Right ventricle myocardium inferior (tissue), 1 donor: ENCODE measurements at regions not wholly inside any gene's neighbourhood (a gene's known extent, or its start where the extent isn't known, plus 50 kb on each side); places are given as distances from the start of the nearest gene placed in this dataset.
A peak's percentile ranks its signal among the peaks of the same experiment; 100 is the strongest.
"Not testable (repeated sequence)": the region's sequence is repeated elsewhere in the genome, so short reads cannot be mapped to it uniquely, and the experiment has no call there.

ENCODE experiments used
- ATAC-seq: fragments of 200-7000 bp; cut with Tn5 transposase; one replicate; pipeline ENCODE4 v1.9.1; 2020; ENCODE audit warnings: mild to moderate bottlenecking, moderate library complexity
- DNase-seq: peaks from one replicate; pipeline ENCODE4 v3.0.0; 2021; ENCODE audit errors: missing footprints
- intact Hi-C: fragments of 100-400 bp; cut with DNase I; formaldehyde crosslinking; loops from one replicate; pipeline ENCODE4 v1.11.0; 2022
- donor health status: DM: no; HTN: yes; CAD: no; lungs with severe emphysema.

DNA sequence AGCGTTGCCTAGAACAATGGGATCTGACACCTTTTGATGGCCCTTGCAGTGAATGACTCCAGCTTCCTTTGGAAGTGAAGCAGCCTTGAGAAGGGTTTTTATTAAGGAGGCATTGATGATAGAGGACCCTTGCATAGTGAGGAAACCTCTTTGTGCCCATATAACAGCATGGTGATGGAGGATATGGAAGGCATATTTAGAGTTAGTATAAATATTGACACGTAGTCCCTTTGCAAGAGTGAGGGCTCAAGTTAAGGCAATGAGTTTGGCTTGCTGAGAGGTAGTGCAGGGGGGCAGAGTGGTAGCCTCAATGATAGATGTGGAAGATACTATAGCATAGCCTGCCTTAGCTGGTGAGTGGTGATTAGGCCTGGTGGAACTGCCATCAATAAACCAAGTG, 173.8 kb downstream of the UNC5CL start:
- ATAC-seq, DNase-seq, intact Hi-C loops: not testable (repeated sequence)

DNA sequence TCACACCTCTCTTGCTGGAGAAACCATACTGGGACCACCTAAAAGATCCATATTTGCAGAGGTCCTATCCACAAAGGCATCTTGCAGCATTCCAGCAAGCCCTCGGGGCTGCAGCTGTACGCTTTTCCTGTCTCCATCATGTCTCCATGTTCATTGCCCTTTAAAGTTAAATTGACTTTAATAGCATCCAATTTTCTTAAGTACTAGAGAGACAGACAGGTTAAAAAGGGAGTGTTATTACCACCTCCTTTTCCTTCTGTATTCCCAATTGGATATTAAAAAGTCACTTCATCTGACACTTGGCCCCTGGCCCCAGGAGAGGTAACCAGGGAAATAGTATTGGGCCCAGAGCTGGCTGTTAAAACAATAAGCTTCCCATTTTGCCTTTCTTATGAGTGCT, 178.6 kb downstream of the UNC5CL start:
- ATAC-seq (no peak), DNase-seq (no peak)
- intact Hi-C loops, result no loop called here

DNA sequence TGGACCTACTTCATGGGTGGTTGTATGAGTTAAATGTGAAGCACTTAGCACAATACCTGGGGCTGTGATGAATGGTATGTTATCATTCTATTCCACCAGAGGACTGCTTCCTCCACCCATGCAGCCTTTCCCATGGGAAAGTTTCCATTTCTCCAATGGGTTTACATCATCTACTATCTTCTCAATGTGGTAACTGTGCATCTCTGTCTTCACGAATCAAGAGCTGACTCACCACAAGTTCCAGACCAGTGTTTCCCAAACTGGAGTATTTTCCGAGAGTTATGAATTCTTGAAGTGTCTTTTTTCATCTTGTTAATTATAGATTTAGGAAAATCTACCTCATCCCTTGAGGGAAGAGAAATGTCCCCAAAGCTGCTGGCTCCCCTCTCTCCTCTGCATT, 182.8 kb downstream of the UNC5CL start:
- no peak for ATAC-seq
- DNase-seq, result no peak

DNA sequence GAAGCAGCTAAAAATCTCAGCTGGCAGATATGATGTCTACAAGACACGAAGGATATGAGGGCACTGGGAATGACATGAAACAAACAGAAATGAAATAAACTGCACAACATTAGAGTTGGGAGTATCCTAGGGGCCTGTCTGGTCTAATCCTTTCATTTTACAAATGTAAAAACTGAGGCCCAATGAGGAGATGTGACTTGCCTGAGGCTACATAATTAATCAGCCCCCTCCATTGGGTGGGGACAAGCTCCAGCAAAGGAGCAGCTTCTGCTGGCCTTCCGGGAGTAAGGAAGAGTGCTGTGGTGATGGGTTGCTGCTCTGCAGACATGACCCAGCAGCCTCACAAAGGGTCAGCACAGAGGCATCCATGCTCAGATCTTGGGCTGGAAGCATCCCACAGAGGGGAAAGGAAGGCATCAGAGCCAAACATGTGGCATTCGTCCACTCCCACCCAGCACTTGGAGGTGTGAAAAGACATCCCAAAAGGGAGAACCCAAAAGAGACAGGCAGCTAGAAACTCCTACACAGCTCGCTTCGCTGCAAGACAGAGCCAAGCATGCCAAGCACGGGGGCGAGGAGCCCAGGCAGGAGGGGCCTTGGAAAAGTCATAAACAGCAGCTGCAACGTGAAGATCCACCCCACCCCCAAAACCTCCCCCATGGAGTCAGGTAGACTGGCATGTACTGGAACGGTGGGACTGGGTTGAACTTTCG, 183.7 kb downstream of the UNC5CL start:
- DNase-seq (no peak), ATAC-seq (no peak)
- intact Hi-C loops, result no loop called here

More for the DNA sequence above, 182.8 kb downstream of the UNC5CL start:
- intact Hi-C loops, result no loop called here

DNA sequence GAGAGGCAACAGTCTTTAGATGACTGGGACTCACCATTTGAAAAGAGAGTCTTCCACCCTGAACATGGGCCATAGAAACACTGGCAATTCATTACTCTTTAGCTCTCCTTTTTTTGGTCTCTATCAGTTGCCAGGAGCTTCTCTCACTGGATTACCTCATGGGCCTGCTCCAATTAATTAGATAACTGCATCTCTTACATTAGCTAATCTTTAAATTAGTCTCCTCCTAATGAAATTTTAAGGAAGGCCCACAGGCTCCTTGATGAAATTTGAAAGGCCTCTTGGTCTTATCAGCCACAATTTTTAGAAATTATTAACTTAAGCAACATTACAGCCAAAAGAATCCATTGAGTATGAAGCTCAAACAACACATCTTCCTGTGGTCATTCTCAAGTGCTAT, 184.4 kb downstream of the UNC5CL start:
- no peak for ATAC-seq
- intact Hi-C loops, result no loop called here
- no peak for DNase-seq

GRCh38 chr6:40852779-40853373, 186.1 kb downstream of the UNC5CL start:
- ATAC-seq (no peak), DNase-seq (no peak)
- intact Hi-C loops, result no loop called here

GRCh38 chr6:40849546-40849945, 189.5 kb downstream of the UNC5CL start:
- intact Hi-C loops, result no loop called here
- DNase-seq, result no peak
- no peak for ATAC-seq

DNA sequence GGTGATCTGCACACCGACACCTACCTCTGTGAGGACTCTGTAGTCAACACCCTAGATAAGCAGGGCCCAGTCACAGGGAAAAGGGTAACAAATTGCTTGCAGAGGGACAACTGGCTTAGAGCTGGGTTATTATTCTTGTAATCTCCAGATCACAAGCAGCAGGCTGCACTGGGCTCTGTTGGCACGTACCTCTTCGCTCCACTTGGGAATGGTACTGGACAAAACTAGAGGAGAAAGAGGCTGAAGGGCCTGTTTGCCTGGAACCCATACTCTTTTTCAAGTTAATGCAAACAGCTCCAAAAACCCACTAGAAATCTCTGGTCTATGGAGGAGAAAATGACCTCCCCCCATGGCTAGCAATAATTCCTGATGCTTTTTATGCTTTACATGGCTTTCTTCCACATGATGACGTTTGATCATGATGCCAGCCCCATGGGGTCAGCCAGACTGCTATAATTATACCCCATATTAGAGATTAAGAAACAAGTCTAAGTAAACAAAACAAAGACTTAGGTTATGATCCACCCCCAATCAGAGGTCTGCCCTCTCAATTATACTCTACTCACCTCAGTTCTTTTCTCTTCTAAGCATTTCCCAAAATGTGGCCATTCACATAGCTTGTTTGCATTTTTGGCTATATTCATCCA, 190.0 kb downstream of the UNC5CL start:
- no peak for DNase-seq
- no peak for ATAC-seq
- intact Hi-C loops, result no loop called here

- DNase-seq (no peak), ATAC-seq (no peak)
- intact Hi-C loops, result no loop called here
Measured at GRCh38 chr6:40848038-40848437, 191.0 kb downstream of the UNC5CL start.

GRCh38 chr6:40845553-40845952, 193.5 kb downstream of the UNC5CL start:
- intact Hi-C loops, result loop anchor here (1.0 kb wide), 1 partner anchor 863 kb away; no protein-coding TSS in a partner anchor
- no peak for DNase-seq

DNA sequence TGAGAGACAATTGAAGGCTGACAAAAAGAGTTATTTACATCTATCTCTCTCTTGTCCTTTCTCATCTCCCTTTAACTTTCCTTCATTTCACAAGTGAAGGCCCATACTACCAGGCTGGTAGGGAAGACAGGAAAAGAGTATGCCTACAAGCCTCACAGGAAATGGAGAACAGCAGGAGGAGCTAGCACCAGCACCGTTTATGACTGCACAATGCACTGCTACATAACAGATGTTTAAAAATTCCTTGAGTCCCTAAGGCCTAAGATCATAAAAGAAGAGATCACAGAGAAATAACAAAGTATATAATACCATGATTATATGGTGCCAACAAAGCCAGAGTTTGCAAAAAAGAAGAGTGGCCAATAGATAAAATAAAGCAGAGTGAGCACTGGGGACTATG, 194.8 kb downstream of the UNC5CL start:
- ATAC-seq (no peak), DNase-seq (no peak)
- intact Hi-C loops, result no loop called here

More at GRCh38 chr6:40845553-40845952, 193.5 kb downstream of the UNC5CL start:
- ATAC-seq, result no peak

GRCh38 chr6:40841721-40842120, 197.3 kb downstream of the UNC5CL start:
- ATAC-seq, result no peak
- intact Hi-C loops, result no loop called here
- DNase-seq, result no peak

DNA sequence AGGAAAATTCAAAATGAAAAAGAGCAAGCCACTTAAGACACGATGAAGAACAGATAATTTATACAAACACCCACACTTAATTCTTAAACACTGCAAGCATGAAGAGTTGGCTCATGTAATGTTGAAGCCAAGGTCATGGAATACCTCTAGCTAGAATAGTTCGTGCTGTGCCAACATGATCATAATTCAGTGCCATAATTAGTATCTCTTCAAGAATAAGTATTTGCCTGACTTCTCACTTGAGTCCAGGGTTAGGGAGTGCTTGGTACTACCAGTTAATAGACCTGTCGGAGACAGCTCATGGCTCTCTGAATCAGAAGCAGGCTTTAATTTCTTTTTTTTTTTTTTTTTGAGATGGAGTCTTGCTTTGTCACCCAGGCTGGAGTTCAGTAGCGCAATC, 206.3 kb downstream of the UNC5CL start:
- DNase-seq (no peak), ATAC-seq (peak; percentile 60)
- intact Hi-C loops, result no loop called here

- ATAC-seq, result no peak
- intact Hi-C loops, result no loop called here
- DNase-seq, result no peak
Measured at GRCh38 chr6:40831381-40831780, 207.6 kb downstream of the UNC5CL start.

DNA sequence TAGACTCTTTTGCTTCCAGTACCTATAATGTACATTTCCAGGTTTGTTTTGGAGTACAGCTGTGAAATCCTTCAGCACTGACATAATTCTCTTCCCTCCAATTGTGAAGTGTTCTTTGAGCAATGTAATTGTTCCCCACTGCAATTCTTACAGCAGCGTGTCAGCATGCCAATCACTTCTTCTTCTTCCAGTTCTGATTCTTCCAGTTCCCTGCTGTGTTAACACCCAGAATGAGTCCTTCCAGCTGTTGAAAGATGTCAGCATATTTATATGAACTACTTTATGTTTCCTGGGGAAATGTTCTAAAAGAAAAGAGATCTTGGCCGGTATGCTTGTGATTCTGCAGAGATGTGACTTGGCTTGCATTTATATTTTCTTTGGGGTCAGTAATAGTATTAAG, 213.9 kb downstream of the UNC5CL start:
- no peak for ATAC-seq
- intact Hi-C loops, result no loop called here
- no peak for DNase-seq

GRCh38 chr6:40823917-40824891, 214.8 kb downstream of the UNC5CL start:
- DNase-seq, intact Hi-C loops: not testable (repeated sequence)

DNA sequence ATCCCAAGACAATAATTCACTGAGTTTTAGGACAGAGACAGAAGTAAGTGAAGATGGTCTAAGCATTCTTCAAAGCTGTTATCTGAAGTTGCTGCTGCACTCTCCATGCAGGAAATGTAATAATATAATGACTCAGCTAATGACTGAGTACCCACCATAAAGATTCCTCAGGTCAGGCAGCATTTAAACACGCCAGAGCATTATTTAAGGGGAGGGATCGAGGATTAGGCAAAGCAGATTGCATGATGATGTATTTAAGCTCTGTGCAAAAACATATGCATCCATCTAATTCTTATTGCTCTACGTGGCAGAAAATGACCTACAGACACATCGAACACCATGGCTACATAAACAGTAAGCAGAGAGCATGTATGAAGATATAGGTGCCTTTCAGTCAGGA, 216.4 kb downstream of the UNC5CL start:
- intact Hi-C loops, result no loop called here
- DNase-seq, result no peak
- ATAC-seq, result no peak

More at GRCh38 chr6:40823917-40824891, 214.8 kb downstream of the UNC5CL start:
- ATAC-seq, result not testable (repeated sequence)

DNA sequence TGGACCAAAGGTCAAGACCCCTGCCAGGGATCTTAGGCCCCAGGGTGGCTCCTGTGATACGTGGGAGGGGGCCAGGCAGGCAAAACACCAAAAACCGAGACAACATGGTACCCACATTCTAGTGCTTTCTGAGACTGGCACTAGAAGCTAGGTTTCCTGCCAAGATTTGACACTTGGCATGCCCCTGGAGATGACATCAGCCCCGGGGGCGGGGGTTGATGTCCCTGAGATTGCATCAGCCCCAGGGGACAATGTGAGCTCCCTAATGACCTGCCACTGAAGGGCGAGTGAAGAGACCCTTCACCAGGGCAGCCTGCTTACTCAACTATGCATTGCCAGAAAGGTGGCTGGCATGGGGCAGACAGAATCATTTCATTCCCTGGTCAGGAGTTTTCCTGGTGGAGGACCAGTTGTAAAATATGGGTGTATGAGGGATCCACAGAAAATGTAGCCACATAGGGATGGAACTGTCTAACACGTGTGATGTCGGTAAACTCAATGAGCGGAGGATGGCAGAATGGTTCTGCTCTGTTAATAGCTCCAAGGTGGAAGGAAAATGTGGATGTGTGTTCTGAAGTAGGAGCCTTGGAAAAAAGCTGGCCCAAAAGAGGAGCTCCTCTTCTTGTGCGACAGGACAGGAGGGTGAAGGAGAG, 219.7 kb downstream of the UNC5CL start:
- no peak for ATAC-seq
- no peak for DNase-seq
- intact Hi-C loops, result no loop called here

GRCh38 chr6:40817369-40817768, 221.7 kb downstream of the UNC5CL start:
- ATAC-seq (no peak), DNase-seq (no peak)
- intact Hi-C loops, result no loop called here
